H9 (cell line): ENCODE measurements at regions not wholly inside any gene's neighbourhood (a gene's known extent, or its start where the extent isn't known, plus 50 kb on each side); places are given as distances from the start of the nearest gene placed in this dataset.

Experiments used
- DNase-seq: peaks from one replicate; pipeline ENCODE4 v3.0.0-alpha.2; 2017
- H2AFZ ChIP-seq: one replicate; pipeline ENCODE4 v1.6.1; 2013; ENCODE audit warnings: mild to moderate bottlenecking, low read length, control low read depth, moderate library complexity
- H2AK5ac ChIP-seq: 2 replicates; pipeline ENCODE4 v1.6.1; 2013; ENCODE audit warnings: low read length, control low read depth, mixed read lengths; ENCODE audit not compliant: insufficient read length
- H2BK120ac ChIP-seq: one replicate; pipeline ENCODE4 v1.6.1; 2013; ENCODE audit warnings: low read depth, mild to moderate bottlenecking, low read length, control low read depth, inconsistent platforms; ENCODE audit not compliant: poor library complexity, severe bottlenecking
- H2BK12ac ChIP-seq: 2 replicates; pipeline ENCODE4 v1.6.1; 2013; ENCODE audit warnings: low read length, control low read depth, mixed read lengths, low read depth; ENCODE audit not compliant: insufficient read length
- H2BK15ac ChIP-seq: 2 replicates; pipeline ENCODE4 v1.6.1; 2013; ENCODE audit warnings: low read depth, low read length, control low read depth
- H2BK20ac ChIP-seq: one replicate; pipeline ENCODE4 v1.6.1; 2013; ENCODE audit warnings: low read depth, mild to moderate bottlenecking, low read length, control low read depth, inconsistent platforms; ENCODE audit not compliant: poor library complexity, severe bottlenecking
- H2BK5ac ChIP-seq: 2 replicates; pipeline ENCODE4 v1.6.1; 2013; ENCODE audit warnings: low read length, control low read depth, mixed read lengths; ENCODE audit not compliant: insufficient read length
- H3K14ac ChIP-seq: 2 replicates; pipeline ENCODE4 v1.6.1; 2013; ENCODE audit warnings: low read length, control low read depth; ENCODE audit not compliant: insufficient read depth
- H3K18ac ChIP-seq: 2 replicates; pipeline ENCODE4 v1.6.1; 2013; ENCODE audit warnings: low read depth, mild to moderate bottlenecking, mixed read lengths, low read length, control low read depth; ENCODE audit not compliant: insufficient read length
- H3K23ac ChIP-seq: 2 replicates; pipeline ENCODE4 v1.6.1; 2013; ENCODE audit warnings: low read length, control low read depth, mixed read lengths, low read depth; ENCODE audit not compliant: insufficient read length
- H3K23me2 ChIP-seq: 2 replicates; pipeline ENCODE4 v1.6.1; 2013; ENCODE audit warnings: low read depth, mild to moderate bottlenecking, mixed read lengths, low read length, control low read depth; ENCODE audit not compliant: insufficient read length, poor library complexity, severe bottlenecking
- H3K27ac ChIP-seq: 2 replicates; pipeline ENCODE4 v1.5.1; 2013; ENCODE audit warnings: low read length, control low read depth, mixed read lengths, low read depth; ENCODE audit not compliant: insufficient read length
- H3K27me3 ChIP-seq: 2 replicates; pipeline ENCODE4 v1.6.1; 2013; ENCODE audit warnings: low read length, control low read depth, inconsistent platforms; ENCODE audit not compliant: insufficient read depth
- H3K4ac ChIP-seq: 2 replicates; pipeline ENCODE4 v1.6.1; 2013; ENCODE audit warnings: low read depth, mild to moderate bottlenecking, control low read depth, inconsistent platforms, low read length, moderate library complexity
- H3K4me1 ChIP-seq: 2 replicates; pipeline ENCODE4 v1.6.1; 2013; ENCODE audit warnings: low read length, control low read depth, inconsistent platforms; ENCODE audit not compliant: insufficient read depth
- H3K4me2 ChIP-seq: 2 replicates; pipeline ENCODE4 v1.6.1; 2013; ENCODE audit warnings: low read length, control low read depth, mixed read lengths; ENCODE audit not compliant: insufficient read length, insufficient read depth
- H3K56ac ChIP-seq: 2 replicates; pipeline ENCODE4 v1.6.1; 2013; ENCODE audit warnings: low read depth, mild to moderate bottlenecking, mixed read lengths, low read length, control low read depth; ENCODE audit not compliant: insufficient read length
- H3K79me1 ChIP-seq: 2 replicates; pipeline ENCODE4 v1.6.1; 2013; ENCODE audit warnings: low read depth, mild to moderate bottlenecking, moderate library complexity, low read length, control low read depth, inconsistent platforms; ENCODE audit not compliant: insufficient read depth, poor library complexity, severe bottlenecking
- H3K79me2 ChIP-seq: 2 replicates; pipeline ENCODE4 v1.6.1; 2013; ENCODE audit warnings: low read length, control low read depth, inconsistent platforms; ENCODE audit not compliant: insufficient read depth
- H3K9ac ChIP-seq: 2 replicates; pipeline ENCODE4 v1.6.1; 2013; ENCODE audit warnings: low read length, control low read depth, mixed read lengths; ENCODE audit not compliant: insufficient read length; ENCODE audit errors: extremely low read depth
- H3K9me3 ChIP-seq: one replicate; pipeline ENCODE4 v1.6.1; 2013; ENCODE audit warnings: low read depth, low read length, inconsistent platforms; ENCODE audit not compliant: control insufficient read depth
- H3T11ph ChIP-seq: one replicate; pipeline ENCODE4 v1.6.1; 2013; ENCODE audit warnings: mild to moderate bottlenecking, low read length, control low read depth, inconsistent platforms
- H4K20me1 ChIP-seq: one replicate; pipeline ENCODE4 v1.6.1; 2013; ENCODE audit not compliant: control insufficient read depth, insufficient read length, insufficient read depth
- H4K5ac ChIP-seq: 2 replicates; pipeline ENCODE4 v1.6.1; 2013; ENCODE audit warnings: low read depth, mild to moderate bottlenecking, mixed read lengths, low read length, control low read depth; ENCODE audit not compliant: insufficient read length
- H4K8ac ChIP-seq: replicated peaks from 2 replicates; pipeline ENCODE4 v1.6.1; 2013; ENCODE audit warnings: low read length, control low read depth, mixed read lengths, low read depth; ENCODE audit not compliant: insufficient read length
- H4K91ac ChIP-seq: 2 replicates; pipeline ENCODE4 v1.6.1; 2013; ENCODE audit warnings: low read depth, mild to moderate bottlenecking, moderate library complexity, mixed read lengths, low read length, control low read depth; ENCODE audit not compliant: insufficient read length
- H3K27ac Mint-ChIP-seq, 3 experiments: 2 replicates in 2 of 3; 3 replicates in 1 of 3; pipeline ENCODE4 v1.8.0; 2020 to 2021; ENCODE audit warnings: mixed read lengths in 3 of 3, mild to moderate bottlenecking in 1 of 3, moderate library complexity in 1 of 3
- H3K27me3 Mint-ChIP-seq: 2 replicates; pipeline ENCODE4 v1.8.0; 2021; ENCODE audit warnings: low read depth, mild to moderate bottlenecking, moderate library complexity, mixed read lengths
- H3K36me3 Mint-ChIP-seq, 3 experiments: 2 replicates in 2 of 3; 3 replicates in 1 of 3; pipeline ENCODE4 v1.8.0; 2020 to 2021; ENCODE audit warnings: low read depth in 3 of 3, mixed read lengths in 3 of 3; ENCODE audit not compliant: insufficient read depth in 1 of 3
- H3K4me1 Mint-ChIP-seq, 2 experiments: 2 replicates each; pipeline ENCODE4 v1.8.0; 2020; ENCODE audit warnings: mixed read lengths in 2 of 2
- H3K4me3 Mint-ChIP-seq, 2 experiments: 2 replicates in 1 of 2; 3 replicates in 1 of 2; pipeline ENCODE4 v1.8.0; 2020 to 2021; ENCODE audit warnings: mild to moderate bottlenecking in 2 of 2, mixed read lengths in 2 of 2, moderate library complexity in 1 of 2
- H3K9me3 Mint-ChIP-seq, 2 experiments: 2 replicates in 1 of 2; 3 replicates in 1 of 2; pipeline ENCODE4 v1.8.0; 2020; ENCODE audit warnings: mild to moderate bottlenecking in 2 of 2, mixed read lengths in 2 of 2, moderate library complexity in 1 of 2
- WGBS: extraction: QIAGEN DNeasy Blood & Tissue Kit; methylation state at CpG from one replicate; pipeline ENCODE4 v1.1.7; 2013; ENCODE audit warnings: missing lambda C conversion rate, low lambda C conversion rate, mixed read lengths; ENCODE audit not compliant: insufficient read length; ENCODE audit errors: extremely low coverage; 5-methylcytosine and 5-hydroxymethylcytosine counted together
- TF ChIP-seq, protein P1 (sequence below): fragments of 200-600 bp; sonication (generic); conservative IDR thresholded peaks from 3 replicates; pipeline ENCODE4 v1.8.0; 2021; ENCODE audit warnings: antibody characterized with exemption, mild to moderate bottlenecking

DNA sequence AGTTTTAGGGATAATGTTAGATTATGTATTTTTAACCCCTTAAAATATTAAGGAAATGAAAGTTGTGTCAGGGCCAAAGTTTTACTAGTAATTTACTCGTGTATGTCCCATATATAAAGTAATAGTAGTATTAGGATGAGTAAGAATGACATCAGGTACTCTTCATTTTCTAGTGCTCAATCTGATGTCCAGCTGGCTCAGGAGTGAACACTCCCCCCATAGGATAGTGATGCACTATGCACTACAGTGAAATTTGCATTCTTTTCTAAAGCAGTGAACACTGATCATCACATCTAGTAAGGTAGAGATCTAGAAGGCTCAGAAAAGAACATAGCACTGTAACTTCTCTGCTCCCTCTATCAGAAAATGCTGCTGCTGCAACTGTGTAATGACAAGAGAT is 409.7 kb downstream of the GLUD2 start:
- Mint-ChIP-seq H3K27ac (no peak overlapping the region), H3K36me3 (peaks cover 0 to 4% (median 0%) of the 10 kb centered on the region in 3 experiments; a peak in 1 of 7 replicates), H3K27me3 (no peaks in the 10 kb centered on the region), H3K4me3 (no peak overlapping the region), H3K9me3 (peaks cover 50 to 52% of the 10 kb centered on the region in 2 experiments), H3K4me1 (no peaks in the 10 kb centered on the region)
- no peak overlapping the region for H4K91ac ChIP-seq
- no peaks in the 10 kb centered on the region for H3K4me1 ChIP-seq
- no peaks in the 10 kb centered on the region for H3K23me2 ChIP-seq
- no peak overlapping the region for H3K4ac ChIP-seq
- TF ChIP-seq, protein P1, sequence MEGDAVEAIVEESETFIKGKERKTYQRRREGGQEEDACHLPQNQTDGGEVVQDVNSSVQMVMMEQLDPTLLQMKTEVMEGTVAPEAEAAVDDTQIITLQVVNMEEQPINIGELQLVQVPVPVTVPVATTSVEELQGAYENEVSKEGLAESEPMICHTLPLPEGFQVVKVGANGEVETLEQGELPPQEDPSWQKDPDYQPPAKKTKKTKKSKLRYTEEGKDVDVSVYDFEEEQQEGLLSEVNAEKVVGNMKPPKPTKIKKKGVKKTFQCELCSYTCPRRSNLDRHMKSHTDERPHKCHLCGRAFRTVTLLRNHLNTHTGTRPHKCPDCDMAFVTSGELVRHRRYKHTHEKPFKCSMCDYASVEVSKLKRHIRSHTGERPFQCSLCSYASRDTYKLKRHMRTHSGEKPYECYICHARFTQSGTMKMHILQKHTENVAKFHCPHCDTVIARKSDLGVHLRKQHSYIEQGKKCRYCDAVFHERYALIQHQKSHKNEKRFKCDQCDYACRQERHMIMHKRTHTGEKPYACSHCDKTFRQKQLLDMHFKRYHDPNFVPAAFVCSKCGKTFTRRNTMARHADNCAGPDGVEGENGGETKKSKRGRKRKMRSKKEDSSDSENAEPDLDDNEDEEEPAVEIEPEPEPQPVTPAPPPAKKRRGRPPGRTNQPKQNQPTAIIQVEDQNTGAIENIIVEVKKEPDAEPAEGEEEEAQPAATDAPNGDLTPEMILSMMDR = no peak
- H4K8ac ChIP-seq = no peak overlapping the region
- no peak overlapping the region for H3K23ac ChIP-seq
- no peak overlapping the region for H3K27ac ChIP-seq
- no peak overlapping the region for H2BK12ac ChIP-seq
- H3K79me2 ChIP-seq = no peaks in the 10 kb centered on the region
- no peaks in the 10 kb centered on the region for H3K79me1 ChIP-seq
- H2AK5ac ChIP-seq = no peak overlapping the region
- no peak overlapping the region for H2BK15ac ChIP-seq
- H2BK120ac ChIP-seq = no peak overlapping the region
- no CpG with 5 or more reads among the region's 1 CpG for WGBS
- no peak overlapping the region for H3K9ac ChIP-seq
- no peak overlapping the region for H3K14ac ChIP-seq
- no peak overlapping the region for H4K5ac ChIP-seq
- H4K20me1 ChIP-seq = no peaks in the 10 kb centered on the region
- no peak overlapping the region for H3K18ac ChIP-seq
- H2AFZ ChIP-seq = no peak overlapping the region
- no peak overlapping the region for H2BK5ac ChIP-seq
- no peaks in the 10 kb centered on the region for H3K27me3 ChIP-seq
- no peak overlapping the region for H3T11ph ChIP-seq
- no peak overlapping the region for H3K4me2 ChIP-seq
- no peak overlapping the region for H3K56ac ChIP-seq
- H3K9me3 ChIP-seq = peaks cover 14% of the 10 kb centered on the region
- no peak overlapping the region for H2BK20ac ChIP-seq
- DNase-seq = no peak
